CD4-positive, alpha-beta T cell (primary cell): ENCODE measurements at regions not wholly inside any gene's neighbourhood (a gene's known extent, or its start where the extent isn't known, plus 50 kb on each side); places are given as distances from the start of the nearest gene placed in this dataset.
A peak's percentile ranks its signal among the peaks of the same experiment; 100 is the strongest.

Source experiments
- ATAC-seq: fragments of 200-7000 bp; cut with Tn5 transposase; one replicate; pipeline ENCODE4 v1.10.0; 2022; ENCODE audit warnings: mild to moderate bottlenecking; ENCODE audit not compliant: poor library complexity
- CTCF ChIA-PET: fragments of 350-600 bp; sonication (Branson Sonifier 250); formaldehyde crosslinking; loops from one replicate; lab custom pipeline; 2021; ENCODE audit warnings: antibody characterized with exemption, inconsistent platforms; lab: Charles Lee
- POLR2A ChIA-PET: fragments of 350-600 bp; sonication (Branson Sonifier 250); formaldehyde crosslinking; loops from one replicate; lab custom pipeline; 2021; ENCODE audit warnings: antibody characterized with exemption, inconsistent platforms; lab: Charles Lee
- DNase-seq, 14 experiments: peaks; one replicate each; pipeline ENCODE4 v3.0.0-alpha.2; 2013 to 2020; ENCODE audit warnings: mixed read lengths in 2 of 14
- H3K27ac ChIP-seq, 2 donors: one replicate each; pipeline versions ENCODE4 v1.5.1 to v1.7.0; 2013; ENCODE audit warnings: low read length in 2 of 2, low read depth in 1 of 2, mild to moderate bottlenecking in 1 of 2
- H3K27me3 ChIP-seq, 2 experiments: 1 replicate in 1 of 2; 2 replicates in 1 of 2; pipeline versions ENCODE4 v1.6.1 to v1.7.0; 2013; ENCODE audit warnings: low read length in 2 of 2, control low read depth in 1 of 2, mild to moderate bottlenecking in 1 of 2, moderate library complexity in 1 of 2; ENCODE audit not compliant: insufficient read depth in 2 of 2, control insufficient read depth in 1 of 2
- H3K36me3 ChIP-seq: one replicate; pipeline ENCODE4 v1.6.1; 2013; ENCODE audit warnings: low read length, control low read depth; ENCODE audit not compliant: insufficient read depth
- H3K4me1 ChIP-seq: one replicate; pipeline ENCODE4 v1.6.1; 2013; ENCODE audit warnings: low read length, control low read depth; ENCODE audit not compliant: insufficient read depth
- H3K4me3 ChIP-seq: one replicate; pipeline ENCODE4 v1.5.1; 2013; ENCODE audit warnings: mild to moderate bottlenecking, low read length, moderate library complexity
- H3K9me3 ChIP-seq, 2 experiments: 1 replicate in 1 of 2; 2 replicates in 1 of 2; pipeline versions ENCODE4 v1.6.1 to v1.7.0; 2013; ENCODE audit warnings: low read length in 2 of 2, mild to moderate bottlenecking in 2 of 2, control low read depth in 1 of 2, moderate library complexity in 1 of 2; ENCODE audit not compliant: control insufficient read depth in 1 of 2, insufficient read depth in 1 of 2
- H3K27ac Mint-ChIP-seq: one replicate; pipeline ENCODE4 v1.8.0; 2020; ENCODE audit warnings: mixed read lengths
- H3K27me3 Mint-ChIP-seq: one replicate; pipeline ENCODE4 v1.8.0; 2021; ENCODE audit warnings: mixed read lengths
- H3K36me3 Mint-ChIP-seq: one replicate; pipeline ENCODE4 v1.8.0; 2021; ENCODE audit warnings: low read depth, mixed read lengths
- H3K4me1 Mint-ChIP-seq: one replicate; pipeline ENCODE4 v1.8.0; 2021; ENCODE audit warnings: low read depth, mixed read lengths
- H3K4me3 Mint-ChIP-seq: one replicate; pipeline ENCODE4 v1.8.0; 2020; ENCODE audit warnings: mild to moderate bottlenecking, mixed read lengths
- H3K9me3 Mint-ChIP-seq: one replicate; pipeline ENCODE4 v1.8.0; 2020; ENCODE audit warnings: mixed read lengths
- CTCF ChIP-seq: fragments of 200-600 bp; IDR thresholded peaks from one replicate; pipeline ENCODE4 v1.8.0; 2022; ENCODE audit warnings: antibody characterized with exemption, mild to moderate bottlenecking
- intact Hi-C, 2 experiments: fragments of 100-400 bp; cut with DNase I in 1 of 2; cut with micrococcal nuclease in 1 of 2; formaldehyde crosslinking; loops; one replicate each; pipeline versions ENCODE4 v1.15.1 to v1.9.0; 2023 to 2025; cut with DNase I, micrococcal nuclease

- Histone ChIP-seq H3K4me1 (no peaks in the 10 kb centered on the region), H3K27ac (no peak overlapping the region), H3K27me3 (no peaks in the 10 kb centered on the region), H3K36me3 (no peaks in the 10 kb centered on the region), H3K4me3 (no peak overlapping the region), H3K9me3 (peaks cover 0 to 17% of the 10 kb centered on the region in 2 experiments)
- ChIA-PET POLR2A (no interaction called here), CTCF (no interaction called here)
- peaks cover 3% of the 10 kb centered on the region for H3K9me3 Mint-ChIP-seq
- DNase-seq = no peak
- H3K36me3 Mint-ChIP-seq = no peaks in the 10 kb centered on the region
- no peak overlapping the region for H3K27ac Mint-ChIP-seq
- ATAC-seq = no peak
- intact Hi-C loops = no loop called here
- H3K4me1 Mint-ChIP-seq = no peaks in the 10 kb centered on the region
- no peak overlapping the region for H3K4me3 Mint-ChIP-seq
- peaks cover 11% of the 10 kb centered on the region for H3K27me3 Mint-ChIP-seq
- TF ChIP-seq CTCF = no peak
These were observed 2111.5 kb upstream of the PIK3C3 start for GRCh38 chr18:39843546-39843945.

GRCh38 chr18:39842366-39842914 is 2112.6 kb upstream of the PIK3C3 start:
- intact Hi-C loops = no loop called here
- H3K4me1 Mint-ChIP-seq = no peaks in the 10 kb centered on the region
- DNase-seq = no peak

GRCh38 chr18:39841482-39842365 is 2113.3 kb upstream of the PIK3C3 start:
- no peaks in the 10 kb centered on the region for H3K4me1 ChIP-seq
- no peak overlapping the region for H3K27ac ChIP-seq
- ATAC-seq (no peak), DNase-seq (peak in 1 of 14 experiments; percentile 3)
- H3K4me3 ChIP-seq = no peak overlapping the region
- no peaks in the 10 kb centered on the region for H3K36me3 ChIP-seq
- ChIA-PET CTCF (no interaction called here), POLR2A (no interaction called here)
- Mint-ChIP-seq H3K9me3 (peaks cover 3% of the 10 kb centered on the region), H3K27me3 (peaks cover 11% of the 10 kb centered on the region), H3K4me3 (no peak overlapping the region), H3K36me3 (no peaks in the 10 kb centered on the region), H3K4me1 (no peaks in the 10 kb centered on the region), H3K27ac (no peak overlapping the region)
- peaks cover 0 to 13% of the 10 kb centered on the region in 2 experiments for H3K9me3 ChIP-seq
- no peak for TF ChIP-seq CTCF
- no peaks in the 10 kb centered on the region for H3K27me3 ChIP-seq
- intact Hi-C loops = no loop called here

More at GRCh38 chr18:39842366-39842914, 2112.6 kb upstream of the PIK3C3 start:
- Histone ChIP-seq H3K36me3 (no peaks in the 10 kb centered on the region), H3K4me1 (no peaks in the 10 kb centered on the region), H3K4me3 (no peak overlapping the region), H3K27me3 (no peaks in the 10 kb centered on the region), H3K9me3 (peaks cover 0 to 13% of the 10 kb centered on the region in 2 experiments), H3K27ac (no peak overlapping the region)
- Mint-ChIP-seq H3K36me3 (no peaks in the 10 kb centered on the region), H3K27ac (no peak overlapping the region), H3K4me3 (no peak overlapping the region), H3K9me3 (peaks cover 3% of the 10 kb centered on the region), H3K27me3 (peaks cover 11% of the 10 kb centered on the region)
- CTCF ChIA-PET = no interaction called here
- ATAC-seq = no peak
- POLR2A ChIA-PET = no interaction called here
- no peak for TF ChIP-seq CTCF
